GM12878 (cell line): ENCODE measurements at regions not wholly inside any gene's neighbourhood (a gene's known extent, or its start where the extent isn't known, plus 50 kb on each side); places are given as distances from the start of the nearest gene placed in this dataset.

Experiments
- ATAC-seq: fragments of 200-7000 bp; cut with Tn5 transposase; 3 replicates; pipeline ENCODE4 v1.9.1; 2020; ENCODE audit warnings: mild to moderate bottlenecking, moderate library complexity
- BruUV-seq: library from RNA; stranded (reverse); fragments of 400-500 nt; replicated peaks from 2 replicates; lab custom pipeline; 2021; lab: Mats Ljungman, UMichigan
- CTCF ChIA-PET: fragments of 300-600 bp; sonication (Branson Sonifier 250); formaldehyde crosslinking; extraction: SDS; loops from one replicate; lab custom pipeline; 2021; ENCODE audit warnings: inconsistent platforms; lab: Yijun Ruan, JAX
- POLR2A ChIA-PET: fragments of 350-600 bp; formaldehyde crosslinking; extraction: SDS; loops from one replicate; lab custom pipeline; 2021; ENCODE audit warnings: inconsistent platforms; lab: Charles Lee
- RAD21 ChIA-PET: fragments of 300-600 bp; sonication (Branson Sonifier 250); formaldehyde crosslinking; loops from one replicate; lab custom pipeline; 2023; ENCODE audit warnings: antibody characterized with exemption; ENCODE audit not compliant: unreplicated experiment; lab: Charles Lee
- SMC1A ChIA-PET: fragments of 300-600 bp; sonication (Branson Sonifier 250); formaldehyde crosslinking; loops from one replicate; lab custom pipeline; 2023; ENCODE audit not compliant: unreplicated experiment, uncharacterized antibody; lab: Charles Lee
- DNase-seq: peaks from one replicate; pipeline ENCODE4 v3.0.0-alpha.2; 2011; ENCODE audit warnings: low read depth, low spot score
- FAIRE-seq: peaks from 3 replicates; lab custom pipeline; 2011; peaks lifted over from hg19 to GRCh38; lab: Jason Lieb, UNC
- H2AFZ ChIP-seq: 2 replicates; pipeline ENCODE4 v1.6.0; 2011; ENCODE audit warnings: low read depth, low read length, control low read depth; ENCODE audit not compliant: control insufficient read depth
- H3K27ac ChIP-seq: 2 replicates; pipeline ENCODE4 v1.5.1; 2011; ENCODE audit warnings: control low read depth; ENCODE audit not compliant: control insufficient read depth, insufficient read depth
- H3K27me3 ChIP-seq, 2 experiments: replicated peaks in 1 of 2; 2 replicates each; pipeline versions ENCODE4 v1.6.0 to v1.6.1; 2011; ENCODE audit warnings: low read length in 1 of 2; ENCODE audit not compliant: control insufficient read depth in 2 of 2, insufficient read depth in 2 of 2
- H3K36me3 ChIP-seq, 2 experiments: 2 replicates each; pipeline ENCODE4 v1.5.1; 2011; ENCODE audit warnings: low read length in 1 of 2; ENCODE audit not compliant: control insufficient read depth in 2 of 2, insufficient read depth in 2 of 2
- H3K4me1 ChIP-seq: 2 replicates; pipeline ENCODE4 v1.6.1; 2011; ENCODE audit warnings: mild to moderate bottlenecking, low read length, moderate library complexity, mixed read lengths; ENCODE audit not compliant: control insufficient read depth, insufficient read depth
- H3K4me2 ChIP-seq: 2 replicates; pipeline ENCODE4 v1.6.0; 2011; ENCODE audit warnings: control low read depth; ENCODE audit not compliant: control insufficient read depth, insufficient read depth
- H3K4me3 ChIP-seq: fragments of 200-600 bp; sonication (generic); 2 replicates; pipeline ENCODE4 v1.5.1; 2016
- H3K79me2 ChIP-seq: 2 replicates; pipeline ENCODE4 v1.6.0; 2011; ENCODE audit warnings: low read length; ENCODE audit not compliant: control insufficient read depth, insufficient read depth
- H3K9ac ChIP-seq: 2 replicates; pipeline ENCODE4 v1.8.0; 2011; ENCODE audit warnings: low read length, control low read depth, mixed read lengths; ENCODE audit not compliant: control insufficient read depth, insufficient read depth
- H3K9me3 ChIP-seq: replicated peaks from 3 replicates; pipeline ENCODE4 v1.5.1; 2011; ENCODE audit warnings: mild to moderate bottlenecking, low read length; ENCODE audit not compliant: control insufficient read depth, insufficient read depth
- H4K20me1 ChIP-seq: 2 replicates; pipeline ENCODE4 v1.6.0; 2011; ENCODE audit not compliant: control insufficient read depth, insufficient read depth
- ATF3 ChIP-seq: IDR thresholded peaks from 2 replicates; pipeline ENCODE4 v1.6.1; 2011; ENCODE audit warnings: low read depth, mild to moderate bottlenecking, low read length, moderate library complexity, borderline replicate concordance; ENCODE audit errors: extremely low read depth
- BMI1 ChIP-seq: fragments of 450-650 bp; IDR thresholded peaks from 2 replicates; pipeline ENCODE4 v1.6.1; 2016; ENCODE audit warnings: mild to moderate bottlenecking, moderate library complexity, borderline replicate concordance
- CUX1 ChIP-seq: IDR thresholded peaks from 2 replicates; pipeline ENCODE4 v1.6.1; 2012; ENCODE audit warnings: improper control_type of control experiment, low read depth, low read length; ENCODE audit not compliant: insufficient replicate concordance
- DPF2 ChIP-seq: fragments of 450-650 bp; IDR thresholded peaks from 2 replicates; pipeline ENCODE4 v1.6.1; 2017; ENCODE audit warnings: mild to moderate bottlenecking
- EZH2 ChIP-seq: IDR thresholded peaks from 2 replicates; pipeline ENCODE4 v1.6.1; 2012; ENCODE audit warnings: low read depth, mild to moderate bottlenecking, control low read depth, inconsistent platforms, low read length, borderline replicate concordance; ENCODE audit not compliant: control insufficient read depth
- FOXK2 ChIP-seq: fragments of 450-650 bp; IDR thresholded peaks from 2 replicates; pipeline ENCODE4 v1.6.1; 2017; ENCODE audit warnings: mild to moderate bottlenecking, moderate library complexity
- GABPA ChIP-seq: IDR thresholded peaks from 2 replicates; pipeline ENCODE4 v1.6.1; 2014; ENCODE audit warnings: antibody characterized with exemption, low read depth, mild to moderate bottlenecking, inconsistent platforms
- HSF1 ChIP-seq: fragments of 150-350 bp; IDR thresholded peaks from 2 replicates; pipeline ENCODE4 v1.6.1; 2014; ENCODE audit warnings: mild to moderate bottlenecking, low read depth, low read length
- KLF5 ChIP-seq: fragments of 450-650 bp; IDR thresholded peaks from 2 replicates; pipeline ENCODE4 v1.6.1; 2014; ENCODE audit warnings: mild to moderate bottlenecking; ENCODE audit not compliant: partially characterized antibody
- MEF2A ChIP-seq: IDR thresholded peaks from 2 replicates; pipeline ENCODE4 v1.6.1; 2011; ENCODE audit warnings: low read depth, mild to moderate bottlenecking, low read length, moderate library complexity; ENCODE audit not compliant: insufficient read depth
- RAD21 ChIP-seq: IDR thresholded peaks from 2 replicates; pipeline ENCODE4 v1.6.1; 2011; ENCODE audit warnings: mild to moderate bottlenecking, low read depth, low read length, moderate library complexity; ENCODE audit not compliant: insufficient read depth
- RB1 ChIP-seq: fragments of 450-650 bp; formaldehyde crosslinking; IDR thresholded peaks from 2 replicates; pipeline ENCODE4 v1.6.1; 2017; ENCODE audit warnings: mild to moderate bottlenecking, borderline replicate concordance
- YBX1 ChIP-seq: fragments of 450-650 bp; IDR thresholded peaks from 2 replicates; pipeline ENCODE4 v1.6.1; 2016; ENCODE audit warnings: antibody characterized with exemption
- WGBS: methylation state at CpG from one replicate; pipeline ENCODE4 v1.1.6; 2016; ENCODE audit warnings: low lambda C conversion rate; ENCODE audit not compliant: insufficient replicate concordance, insufficient coverage; ENCODE audit errors: missing lambda C conversion rate; 5-methylcytosine and 5-hydroxymethylcytosine counted together
- in situ Hi-C: fragments of 300-500 bp; cut with MboI; formaldehyde crosslinking; loops from 9 replicates; pipeline ENCODE4 v1.14.3; 2018; ENCODE audit warnings: mixed read lengths
- intact Hi-C: fragments of 100-400 bp; cut with micrococcal nuclease; formaldehyde crosslinking; loops from one replicate; pipeline ENCODE4 v1.14.2; 2022; ENCODE audit not compliant: unreplicated experiment
- TF ChIP-seq, protein P1 (sequence below): IDR thresholded peaks from 2 replicates; pipeline ENCODE4 v1.6.1; 2012; ENCODE audit warnings: low read depth, low read length, improper control_type of control experiment
- TF ChIP-seq, protein P2 (sequence below): IDR thresholded peaks from 2 replicates; pipeline ENCODE4 v1.6.1; 2012; ENCODE audit warnings: low read length, inconsistent platforms

DNA sequence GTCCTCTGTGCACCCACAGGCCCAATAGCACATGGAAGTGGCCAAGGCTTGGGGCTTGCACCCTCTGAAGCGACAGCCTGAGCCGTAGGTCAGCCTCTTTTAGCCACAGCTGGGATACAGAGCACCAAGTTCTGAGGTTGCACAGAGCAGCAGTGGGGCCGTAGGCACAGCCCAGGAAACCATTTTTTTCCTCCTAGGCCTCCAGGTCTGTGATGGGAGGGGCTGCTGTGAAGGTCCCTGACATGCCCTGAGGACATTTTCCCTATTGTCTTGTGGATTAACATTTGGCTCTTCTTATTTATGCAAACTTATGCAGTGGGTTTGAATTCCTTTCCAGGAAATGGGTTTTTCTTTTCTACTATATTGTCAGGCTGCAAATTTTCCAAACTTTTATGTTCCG, 878.7 kb upstream of the MAN1A1 start (continued):
- TF ChIP-seq CUX1 = no peak

GRCh38 chr6:120219339-120219738, 869.8 kb upstream of the MAN1A1 start:
- Histone ChIP-seq H3K4me3 (no peak overlapping the region), H3K27me3 (no peaks in the 10 kb centered on the region), H3K27ac (no peak overlapping the region), H3K4me1 (no peaks in the 10 kb centered on the region), H3K9me3 (no peaks in the 10 kb centered on the region), H4K20me1 (no peaks in the 10 kb centered on the region), H3K9ac (no peak overlapping the region), H3K36me3 (no peaks in the 10 kb centered on the region), H3K79me2 (no peaks in the 10 kb centered on the region), H2AFZ (no peak overlapping the region), H3K4me2 (no peak overlapping the region)
- WGBS = 5% methylated on average over 1 of the region's 1 CpG
- ChIA-PET SMC1A (no interaction called here), CTCF (interaction anchor here (0.7 to 1.3 kb wide), 2 partner anchors 12 to 31 kb away, joined by 3 to 4 read pairs; no protein-coding TSS in a partner anchor), RAD21 (no interaction called here), POLR2A (no interaction called here)
- no peak for FAIRE-seq
- no peak for DNase-seq
- in situ Hi-C loops (no loop called here), intact Hi-C loops (no loop called here)
- BruUV-seq = no TSS peak
- ATAC-seq = no peak
- TF ChIP-seq, protein P1, sequence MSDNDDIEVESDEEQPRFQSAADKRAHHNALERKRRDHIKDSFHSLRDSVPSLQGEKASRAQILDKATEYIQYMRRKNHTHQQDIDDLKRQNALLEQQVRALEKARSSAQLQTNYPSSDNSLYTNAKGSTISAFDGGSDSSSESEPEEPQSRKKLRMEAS = no peak
- TF ChIP-seq RAD21 (no peak), DPF2 (no peak), FOXK2 (no peak), GABPA (no peak), MEF2A (no peak), RB1 (no peak), ATF3 (no peak), KLF5 (no peak), EZH2 (no peak), HSF1 (no peak), BMI1 (no peak), YBX1 (no peak)
- TF ChIP-seq, protein P2, sequence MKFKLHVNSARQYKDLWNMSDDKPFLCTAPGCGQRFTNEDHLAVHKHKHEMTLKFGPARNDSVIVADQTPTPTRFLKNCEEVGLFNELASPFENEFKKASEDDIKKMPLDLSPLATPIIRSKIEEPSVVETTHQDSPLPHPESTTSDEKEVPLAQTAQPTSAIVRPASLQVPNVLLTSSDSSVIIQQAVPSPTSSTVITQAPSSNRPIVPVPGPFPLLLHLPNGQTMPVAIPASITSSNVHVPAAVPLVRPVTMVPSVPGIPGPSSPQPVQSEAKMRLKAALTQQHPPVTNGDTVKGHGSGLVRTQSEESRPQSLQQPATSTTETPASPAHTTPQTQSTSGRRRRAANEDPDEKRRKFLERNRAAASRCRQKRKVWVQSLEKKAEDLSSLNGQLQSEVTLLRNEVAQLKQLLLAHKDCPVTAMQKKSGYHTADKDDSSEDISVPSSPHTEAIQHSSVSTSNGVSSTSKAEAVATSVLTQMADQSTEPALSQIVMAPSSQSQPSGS = no peak
